Glutamatergic neuron (in vitro differentiated cells): ENCODE measurements at regions not wholly inside any gene's neighbourhood (a gene's known extent, or its start where the extent isn't known, plus 50 kb on each side); places are given as distances from the start of the nearest gene placed in this dataset.

ENCODE experiments used
- DNase-seq: peaks from one replicate; pipeline ENCODE4 v3.0.0; 2022
- H3K27ac Mint-ChIP-seq: one replicate; pipeline ENCODE4 v1.8.0; 2020; ENCODE audit warnings: mild to moderate bottlenecking, mixed read lengths, inconsistent platforms; ENCODE audit not compliant: unreplicated experiment
- H3K27me3 Mint-ChIP-seq: one replicate; pipeline ENCODE4 v1.8.0; 2020; ENCODE audit warnings: mild to moderate bottlenecking, moderate library complexity, mixed read lengths, inconsistent platforms; ENCODE audit not compliant: unreplicated experiment
- H3K36me3 Mint-ChIP-seq: one replicate; pipeline ENCODE4 v1.8.0; 2020; ENCODE audit warnings: mild to moderate bottlenecking, mixed read lengths, inconsistent platforms; ENCODE audit not compliant: unreplicated experiment
- H3K4me1 Mint-ChIP-seq: one replicate; pipeline ENCODE4 v1.8.0; 2020; ENCODE audit warnings: mild to moderate bottlenecking, low read depth, mixed read lengths, inconsistent platforms; ENCODE audit not compliant: unreplicated experiment
- H3K4me3 Mint-ChIP-seq: one replicate; pipeline ENCODE4 v1.8.0; 2020; ENCODE audit warnings: mild to moderate bottlenecking, mixed read lengths, inconsistent platforms; ENCODE audit not compliant: unreplicated experiment
- H3K9me3 Mint-ChIP-seq: one replicate; pipeline ENCODE4 v1.8.0; 2020; ENCODE audit warnings: mild to moderate bottlenecking, moderate library complexity, mixed read lengths, inconsistent platforms; ENCODE audit not compliant: unreplicated experiment
- CTCF ChIP-seq: fragments of 200-600 bp; sonication (generic); IDR thresholded peaks from one replicate; pipeline ENCODE4 v1.5.0; 2021; ENCODE audit not compliant: partially characterized antibody, unreplicated experiment

GRCh38 chr15:39333896-39334295 is 247.0 kb upstream of the THBS1 start:
- H3K27ac Mint-ChIP-seq = no peak overlapping the region
- DNase-seq = no peak

GRCh38 chr15:39336926-39337325 is 244.0 kb upstream of the THBS1 start:
- no peak overlapping the region for H3K27ac Mint-ChIP-seq
- H3K9me3 Mint-ChIP-seq = no peaks in the 10 kb centered on the region

More at GRCh38 chr15:39333896-39334295, 247.0 kb upstream of the THBS1 start:
- Mint-ChIP-seq H3K4me1 (peaks cover 2% of the 10 kb centered on the region), H3K4me3 (no peak overlapping the region), H3K9me3 (no peaks in the 10 kb centered on the region), H3K36me3 (no peaks in the 10 kb centered on the region), H3K27me3 (no peaks in the 10 kb centered on the region)
- no peak for TF ChIP-seq CTCF

GRCh38 chr15:39338251-39338650 is 242.6 kb upstream of the THBS1 start:
- H3K27me3 Mint-ChIP-seq = no peaks in the 10 kb centered on the region

More at GRCh38 chr15:39336926-39337325, 244.0 kb upstream of the THBS1 start:
- no peaks in the 10 kb centered on the region for H3K36me3 Mint-ChIP-seq
- no peaks in the 10 kb centered on the region for H3K27me3 Mint-ChIP-seq
- no peak for DNase-seq
- H3K4me1 Mint-ChIP-seq = peaks cover 2% of the 10 kb centered on the region
- H3K4me3 Mint-ChIP-seq = no peak overlapping the region
- TF ChIP-seq CTCF = no peak

GRCh38 chr15:39340903-39341645 is 239.8 kb upstream of the THBS1 start:
- Mint-ChIP-seq H3K27me3 (no peaks in the 10 kb centered on the region), H3K9me3 (no peaks in the 10 kb centered on the region), H3K4me1 (no peaks in the 10 kb centered on the region), H3K27ac (no peak overlapping the region), H3K36me3 (no peaks in the 10 kb centered on the region), H3K4me3 (no peak overlapping the region)
- no peak for DNase-seq
- TF ChIP-seq CTCF = no peak

More at GRCh38 chr15:39338251-39338650, 242.6 kb upstream of the THBS1 start:
- no peak for DNase-seq
- Mint-ChIP-seq H3K4me3 (no peak overlapping the region), H3K27ac (no peak overlapping the region), H3K36me3 (no peaks in the 10 kb centered on the region), H3K9me3 (no peaks in the 10 kb centered on the region), H3K4me1 (no peaks in the 10 kb centered on the region)
- TF ChIP-seq CTCF = no peak

- H3K4me3 Mint-ChIP-seq = no peak overlapping the region
- no peaks in the 10 kb centered on the region for H3K27me3 Mint-ChIP-seq
- no peak for TF ChIP-seq CTCF
- DNase-seq = no peak
- H3K27ac Mint-ChIP-seq = no peak overlapping the region
- H3K4me1 Mint-ChIP-seq = no peaks in the 10 kb centered on the region
- no peaks in the 10 kb centered on the region for H3K36me3 Mint-ChIP-seq
- no peaks in the 10 kb centered on the region for H3K9me3 Mint-ChIP-seq
Measured at GRCh38 chr15:39344662-39345141, 236.2 kb upstream of the THBS1 start.
